Activated CD8-positive, alpha-beta T cell treated with anti-CD3 and anti-CD28 coated beads, Interleukin-2, amount 10 ng/mL, durations not matched to agents 7 days and 5 days (primary cell): ENCODE measurements at regions not wholly inside any gene's neighbourhood (a gene's known extent, or its start where the extent isn't known, plus 50 kb on each side); places are given as distances from the start of the nearest gene placed in this dataset.
"Not testable (repeated sequence)": the region's sequence is repeated elsewhere in the genome, so short reads cannot be mapped to it uniquely, and the experiment has no call there.

Source experiments
- ATAC-seq: fragments of 150-1000 bp; cut with Tn5 transposase; one replicate; pipeline ENCODE4 v1.10.0; 2021; ENCODE audit warnings: moderate library complexity
- CTCF ChIA-PET: fragments of 350-600 bp; sonication (Branson Sonifier 250); formaldehyde crosslinking; loops from one replicate; lab custom pipeline; 2021; ENCODE audit warnings: antibody characterized with exemption; lab: Charles Lee
- POLR2A ChIA-PET: fragments of 350-600 bp; sonication (Branson Sonifier 250); formaldehyde crosslinking; loops from one replicate; lab custom pipeline; 2021; ENCODE audit warnings: antibody characterized with exemption; lab: Charles Lee
- DNase-seq: peaks from one replicate; pipeline ENCODE4 v3.0.0-alpha.2; 2020
- H3K27ac Mint-ChIP-seq: one replicate; pipeline ENCODE4 v1.8.0; 2021; ENCODE audit warnings: mild to moderate bottlenecking, mixed read lengths
- H3K27me3 Mint-ChIP-seq: one replicate; pipeline ENCODE4 v1.8.0; 2021; ENCODE audit warnings: low read depth, mixed read lengths
- H3K36me3 Mint-ChIP-seq: one replicate; pipeline ENCODE4 v1.8.0; 2021; ENCODE audit warnings: low read depth, mixed read lengths
- H3K4me1 Mint-ChIP-seq: one replicate; pipeline ENCODE4 v1.8.0; 2021; ENCODE audit warnings: low read depth, mixed read lengths
- H3K4me3 Mint-ChIP-seq: one replicate; pipeline ENCODE4 v1.8.0; 2021; ENCODE audit warnings: mild to moderate bottlenecking, mixed read lengths
- H3K9me3 Mint-ChIP-seq: one replicate; pipeline ENCODE4 v1.8.0; 2022; ENCODE audit warnings: mixed read lengths; ENCODE audit not compliant: insufficient read depth

DNA sequence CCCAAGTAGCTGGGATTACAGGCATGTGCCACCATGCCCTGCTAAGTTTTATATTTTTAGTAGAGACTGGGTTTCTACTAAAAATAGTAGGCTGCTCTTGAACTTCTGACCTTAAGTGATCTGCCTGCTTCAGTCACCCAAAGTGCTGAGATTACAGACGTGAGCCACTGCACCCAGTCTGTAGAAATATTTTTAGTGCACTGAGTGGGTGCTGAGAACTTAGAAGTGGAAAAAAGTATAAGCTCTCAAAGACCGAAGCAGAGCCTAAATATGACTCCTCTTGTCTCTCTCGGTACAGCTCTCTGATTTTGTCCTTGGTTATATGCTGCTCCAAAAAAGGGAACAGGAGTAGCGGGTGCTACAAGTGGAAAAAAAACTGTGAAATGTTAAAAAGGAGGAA lies 353.8 kb upstream of the IZUMO3 start:
- Mint-ChIP-seq H3K4me3 (no peak overlapping the region), H3K4me1 (no peaks in the 10 kb centered on the region), H3K36me3 (no peaks in the 10 kb centered on the region), H3K9me3 (peaks cover 14% of the 10 kb centered on the region), H3K27ac (no peak overlapping the region), H3K27me3 (no peaks in the 10 kb centered on the region)
- CTCF ChIA-PET: no interaction called here
- POLR2A ChIA-PET: no interaction called here
- DNase-seq: no peak
- no peak for ATAC-seq

- Mint-ChIP-seq H3K4me3 (no peak overlapping the region), H3K9me3 (peaks cover 22% of the 10 kb centered on the region), H3K4me1 (no peaks in the 10 kb centered on the region), H3K27ac (no peak overlapping the region), H3K27me3 (no peaks in the 10 kb centered on the region), H3K36me3 (no peaks in the 10 kb centered on the region)
- DNase-seq (no peak), ATAC-seq (no peak)
- CTCF ChIA-PET: no interaction called here
- POLR2A ChIA-PET: no interaction called here
These were observed 352.1 kb upstream of the IZUMO3 start for GRCh38 chr9:24897826-24898225.

DNA sequence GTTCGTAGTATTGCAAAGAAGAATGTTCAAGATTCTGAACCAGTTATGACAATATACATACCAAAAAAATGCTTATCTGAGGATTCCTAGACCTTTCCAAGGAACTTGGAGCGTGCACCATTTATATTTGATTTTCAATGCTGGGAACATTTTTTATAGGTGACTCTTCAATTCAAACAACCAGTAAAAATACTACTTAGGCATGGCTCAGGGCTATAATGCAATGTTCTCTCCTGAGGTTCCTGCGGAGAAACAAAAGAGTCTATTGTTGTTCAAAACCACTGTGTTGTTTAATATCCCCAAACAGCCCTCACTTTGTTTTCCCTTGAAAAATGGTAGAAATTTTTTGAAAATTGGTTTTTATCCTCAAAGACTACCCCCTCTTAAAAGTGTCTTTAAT lies 335.7 kb upstream of the IZUMO3 start:
- Mint-ChIP-seq H3K9me3 (peaks cover 20% of the 10 kb centered on the region), H3K4me3 (no peak overlapping the region), H3K4me1 (no peaks in the 10 kb centered on the region), H3K36me3 (no peaks in the 10 kb centered on the region), H3K27ac (no peak overlapping the region), H3K27me3 (no peaks in the 10 kb centered on the region)
- ATAC-seq: no peak
- ChIA-PET POLR2A (no interaction called here), CTCF (no interaction called here)
- DNase-seq: no peak

- ATAC-seq: no peak
- peaks cover 23% of the 10 kb centered on the region for H3K9me3 Mint-ChIP-seq
- H3K27me3 Mint-ChIP-seq: no peaks in the 10 kb centered on the region
- no peaks in the 10 kb centered on the region for H3K36me3 Mint-ChIP-seq
- POLR2A ChIA-PET: no interaction called here
- CTCF ChIA-PET: no interaction called here
- no peaks in the 10 kb centered on the region for H3K4me1 Mint-ChIP-seq
- no peak overlapping the region for H3K27ac Mint-ChIP-seq
- DNase-seq: no peak
- no peak overlapping the region for H3K4me3 Mint-ChIP-seq
These were observed 333.9 kb upstream of the IZUMO3 start for GRCh38 chr9:24879591-24879990.

- POLR2A ChIA-PET, ATAC-seq, H3K27me3 Mint-ChIP-seq, DNase-seq, H3K4me3 Mint-ChIP-seq, H3K4me1 Mint-ChIP-seq, H3K27ac Mint-ChIP-seq, CTCF ChIA-PET, H3K36me3 Mint-ChIP-seq: not testable (repeated sequence)
- peaks cover 18% of the 10 kb centered on the region for H3K9me3 Mint-ChIP-seq
These were observed 310.9 kb upstream of the IZUMO3 start for GRCh38 chr9:24856601-24857000.

- Mint-ChIP-seq H3K36me3 (no peaks in the 10 kb centered on the region), H3K9me3 (peaks cover 25% of the 10 kb centered on the region), H3K4me1 (no peaks in the 10 kb centered on the region), H3K27ac (no peak overlapping the region), H3K27me3 (no peaks in the 10 kb centered on the region), H3K4me3 (no peak overlapping the region)
- ATAC-seq (no peak), DNase-seq (no peak)
- ChIA-PET CTCF (no interaction called here), POLR2A (no interaction called here)
These were observed 300.7 kb upstream of the IZUMO3 start for GRCh38 chr9:24846248-24846912.

DNA sequence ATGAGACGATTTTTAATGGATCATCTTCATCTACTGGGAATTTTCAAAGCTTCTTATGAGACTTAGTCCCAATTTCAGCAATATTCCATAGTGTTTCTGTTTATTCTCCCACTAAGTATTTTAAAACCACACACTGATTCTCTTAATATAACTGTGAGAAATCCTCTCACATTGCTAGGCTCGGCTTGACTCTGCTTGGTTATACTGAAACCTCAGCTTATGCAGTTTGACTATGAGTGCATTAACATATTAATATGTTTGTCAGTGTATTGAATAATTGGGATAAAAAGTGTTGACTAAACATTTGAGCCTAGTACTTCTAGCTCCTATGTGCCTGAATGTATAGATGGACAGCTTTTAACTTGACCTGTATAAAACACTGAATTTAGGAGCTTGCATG lies 298.5 kb upstream of the IZUMO3 start:
- H3K4me1 Mint-ChIP-seq: no peaks in the 10 kb centered on the region
- H3K27me3 Mint-ChIP-seq: no peaks in the 10 kb centered on the region
- no peak overlapping the region for H3K4me3 Mint-ChIP-seq
- ATAC-seq (no peak), DNase-seq (no peak)
- no peaks in the 10 kb centered on the region for H3K36me3 Mint-ChIP-seq
- CTCF ChIA-PET: no interaction called here
- H3K27ac Mint-ChIP-seq: no peak overlapping the region
- POLR2A ChIA-PET: no interaction called here
- peaks cover 38% of the 10 kb centered on the region for H3K9me3 Mint-ChIP-seq

GRCh38 chr9:24841993-24842392 lies 296.3 kb upstream of the IZUMO3 start:
- POLR2A ChIA-PET: no interaction called here
- Mint-ChIP-seq H3K27me3 (no peaks in the 10 kb centered on the region), H3K4me1 (no peaks in the 10 kb centered on the region), H3K9me3 (peaks cover 34% of the 10 kb centered on the region), H3K4me3 (no peak overlapping the region), H3K27ac (no peak overlapping the region), H3K36me3 (no peaks in the 10 kb centered on the region)
- CTCF ChIA-PET: no interaction called here
- no peak for DNase-seq
- no peak for ATAC-seq

DNA sequence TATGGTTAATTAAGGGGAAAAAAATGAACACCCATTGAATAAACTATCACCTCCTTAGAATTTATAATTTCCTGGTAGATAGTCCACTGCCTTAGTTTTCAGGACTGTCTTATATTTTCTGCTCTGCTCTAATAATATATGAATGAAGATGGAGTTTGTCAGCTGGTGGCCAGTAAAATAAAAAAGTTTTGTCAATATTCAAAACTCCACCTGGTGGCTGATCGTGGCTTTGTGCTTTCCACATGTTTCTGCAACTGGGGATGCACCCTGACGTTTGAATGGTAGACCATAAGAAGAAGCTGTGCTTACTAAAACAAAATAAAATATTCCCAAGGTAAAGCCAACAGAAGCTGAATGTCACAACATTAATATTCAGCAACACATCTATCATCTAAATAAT lies 286.6 kb upstream of the IZUMO3 start:
- H3K36me3 Mint-ChIP-seq: no peaks in the 10 kb centered on the region
- no peak overlapping the region for H3K27ac Mint-ChIP-seq
- no peaks in the 10 kb centered on the region for H3K27me3 Mint-ChIP-seq
- no peak overlapping the region for H3K4me3 Mint-ChIP-seq
- ATAC-seq (no peak), DNase-seq (no peak)
- ChIA-PET CTCF (no interaction called here), POLR2A (no interaction called here)
- H3K9me3 Mint-ChIP-seq: peaks cover 16% of the 10 kb centered on the region
- H3K4me1 Mint-ChIP-seq: no peaks in the 10 kb centered on the region

DNA sequence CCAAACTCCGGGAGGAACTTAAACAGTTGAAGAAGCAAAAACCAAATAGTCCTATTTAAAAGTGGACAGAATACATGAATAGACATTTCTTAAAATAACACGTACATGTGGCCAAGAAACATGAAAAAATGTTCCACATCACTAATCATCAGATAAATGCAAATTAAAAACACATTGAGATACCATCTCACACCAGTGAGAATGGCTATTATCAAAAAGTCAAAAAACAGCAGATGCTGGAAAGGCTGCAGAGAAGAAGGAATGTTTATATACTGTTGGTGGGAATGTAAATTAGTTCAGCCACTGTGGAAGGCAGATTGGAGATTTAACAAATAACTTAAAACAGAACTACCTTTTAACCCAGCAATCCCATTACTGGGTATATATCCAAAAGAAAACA lies 283.0 kb upstream of the IZUMO3 start:
- H3K4me3 Mint-ChIP-seq: no peak overlapping the region
- no peak for ATAC-seq
- H3K27ac Mint-ChIP-seq: no peak overlapping the region
- H3K27me3 Mint-ChIP-seq: no peaks in the 10 kb centered on the region
- H3K9me3 Mint-ChIP-seq: peaks cover 32% of the 10 kb centered on the region
- CTCF ChIA-PET: interaction anchor here (0.6 kb wide), 1 partner anchor 64 kb away, joined by 3 read pairs; no protein-coding TSS in a partner anchor
- POLR2A ChIA-PET: no interaction called here
- H3K36me3 Mint-ChIP-seq: no peaks in the 10 kb centered on the region
- no peak for DNase-seq
- H3K4me1 Mint-ChIP-seq: no peaks in the 10 kb centered on the region

GRCh38 chr9:24824607-24825006 lies 278.9 kb upstream of the IZUMO3 start:
- ChIA-PET CTCF (no interaction called here), POLR2A (interaction anchor here (0.5 kb wide), 1 partner anchor 460 kb away, joined by 3 read pairs; no protein-coding TSS in a partner anchor)
- no peaks in the 10 kb centered on the region for H3K36me3 Mint-ChIP-seq
- H3K9me3 Mint-ChIP-seq: peaks cover 37% of the 10 kb centered on the region
- ATAC-seq (no peak), DNase-seq (no peak)
- H3K27me3 Mint-ChIP-seq: no peaks in the 10 kb centered on the region
- no peak overlapping the region for H3K27ac Mint-ChIP-seq
- no peaks in the 10 kb centered on the region for H3K4me1 Mint-ChIP-seq
- no peak overlapping the region for H3K4me3 Mint-ChIP-seq

DNA sequence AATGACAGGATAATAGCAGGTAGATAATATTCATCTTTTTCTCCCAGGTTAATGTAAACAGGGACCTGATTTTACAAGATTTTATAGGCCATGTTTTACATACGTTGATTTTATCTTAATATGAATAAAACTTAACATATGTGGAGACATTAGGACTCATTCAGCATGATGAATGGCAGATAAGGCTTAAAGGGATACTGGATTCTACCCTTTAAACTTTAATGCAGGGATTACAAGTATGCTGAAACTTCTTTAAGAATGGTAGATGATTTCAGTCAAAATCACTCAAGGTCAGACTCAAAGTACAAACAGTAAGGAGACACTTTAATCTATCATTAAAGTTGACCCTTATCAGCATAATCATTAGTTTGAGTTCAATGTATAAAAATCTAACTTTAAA lies 274.5 kb upstream of the IZUMO3 start:
- no peak overlapping the region for H3K27ac Mint-ChIP-seq
- ChIA-PET POLR2A (no interaction called here), CTCF (no interaction called here)
- ATAC-seq: no peak
- H3K4me1 Mint-ChIP-seq: no peaks in the 10 kb centered on the region
- H3K4me3 Mint-ChIP-seq: no peak overlapping the region
- H3K9me3 Mint-ChIP-seq: peaks cover 13% of the 10 kb centered on the region
- H3K36me3 Mint-ChIP-seq: no peaks in the 10 kb centered on the region
- no peaks in the 10 kb centered on the region for H3K27me3 Mint-ChIP-seq
- no peak for DNase-seq

DNA sequence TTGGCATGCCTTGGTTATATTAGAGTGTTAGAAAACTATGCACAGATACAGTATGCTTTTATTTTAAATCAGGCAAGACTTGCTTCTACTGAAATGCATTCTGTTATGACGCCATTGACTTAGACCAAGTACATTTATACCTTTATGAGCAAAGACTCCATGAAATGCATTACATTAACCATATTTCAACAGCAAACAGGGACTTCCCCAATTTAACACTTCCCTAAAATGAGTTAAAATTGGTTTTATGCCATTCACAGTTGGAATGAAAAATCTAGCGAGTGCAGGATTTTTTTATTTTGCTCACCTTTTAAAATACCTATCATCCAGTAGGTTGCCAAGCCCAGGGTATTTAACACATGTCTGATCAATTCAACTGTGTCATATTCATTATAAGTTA lies 272.1 kb upstream of the IZUMO3 start:
- no peak overlapping the region for H3K27ac Mint-ChIP-seq
- POLR2A ChIA-PET: no interaction called here

More for the DNA sequence above, 272.1 kb upstream of the IZUMO3 start:
- peaks cover 10% of the 10 kb centered on the region for H3K9me3 Mint-ChIP-seq
- no peak overlapping the region for H3K4me3 Mint-ChIP-seq
- CTCF ChIA-PET: no interaction called here
- H3K4me1 Mint-ChIP-seq: no peaks in the 10 kb centered on the region
- ATAC-seq (no peak), DNase-seq (no peak)
- no peaks in the 10 kb centered on the region for H3K36me3 Mint-ChIP-seq
- no peaks in the 10 kb centered on the region for H3K27me3 Mint-ChIP-seq
